SK-N-SH (cell line): ENCODE measurements at regions not wholly inside any gene's neighbourhood (a gene's known extent, or its start where the extent isn't known, plus 50 kb on each side); places are given as distances from the start of the nearest gene placed in this dataset.

Experiments used
- CTCF ChIA-PET: fragments of 300-600, 350-600 bp; formaldehyde crosslinking; extraction: SDS; loops from one replicate; lab custom pipeline; 2021; lab: Yijun Ruan, JAX
- POLR2A ChIA-PET: fragments of 350-600 bp; sonication (Branson Sonifier 250); formaldehyde crosslinking; extraction: SDS; loops from one replicate; lab custom pipeline; 2020; ENCODE audit warnings: antibody characterized with exemption, inconsistent platforms; lab: Yijun Ruan, JAX
- DNase-seq: peaks from one replicate; pipeline ENCODE4 v3.0.0; 2012
- H2AFZ ChIP-seq: fragments of 200-600 bp; sonication (generic); 2 replicates; pipeline ENCODE4 v1.8.1; 2016; ENCODE audit warnings: antibody characterized with exemption, mild to moderate bottlenecking, low read depth
- H3F3A ChIP-seq: fragments of 200-600 bp; sonication (generic); replicated peaks from 2 replicates; pipeline ENCODE3; 2016; ENCODE audit warnings: antibody characterized with exemption, mild to moderate bottlenecking; ENCODE audit not compliant: insufficient read depth
- H3K27ac ChIP-seq, 2 experiments: fragments of 200-500 bp in 1 of 2; fragments of 200-600 bp in 1 of 2; sonication (Bioruptor generic) in 1 of 2; sonication (generic), shearing (Covaris generic) in 1 of 2; 2 replicates each; pipeline versions ENCODE4 v1.5.1 to v1.6.1; 2014 to 2016; ENCODE audit warnings: low read depth in 2 of 2, inconsistent platforms in 1 of 2, low read length in 1 of 2, mild to moderate bottlenecking in 1 of 2, mixed read lengths in 1 of 2
- H3K27me3 ChIP-seq: fragments of 200-600 bp; sonication (generic), shearing (Covaris generic); 2 replicates; pipeline ENCODE4 v1.6.1; 2016; ENCODE audit warnings: mixed run types; ENCODE audit not compliant: insufficient read depth
- H3K36me3 ChIP-seq, 2 experiments: fragments of 200-500 bp in 1 of 2; fragments of 200-600 bp in 1 of 2; sonication (Bioruptor generic) in 1 of 2; sonication (generic) in 1 of 2; replicated peaks in 1 of 2; 2 replicates each; pipeline versions ENCODE3 to v1.5.1; 2014 to 2016; ENCODE audit warnings: low read length in 1 of 2, mild to moderate bottlenecking in 1 of 2; ENCODE audit not compliant: insufficient read depth in 2 of 2, control insufficient read depth in 1 of 2
- H3K4me1 ChIP-seq, 2 experiments: fragments of 200-500 bp in 1 of 2; fragments of 200-600 bp in 1 of 2; sonication (Bioruptor generic) in 1 of 2; sonication (generic), shearing (Covaris generic) in 1 of 2; 2 replicates each; pipeline versions ENCODE4 v1.5.1 to v1.6.1; 2014 to 2016; ENCODE audit warnings: low read depth in 1 of 2, low read length in 1 of 2, mixed run types in 1 of 2; ENCODE audit not compliant: insufficient read depth in 2 of 2, control insufficient read depth in 1 of 2
- H3K4me2 ChIP-seq: fragments of 200-600 bp; sonication (generic), shearing (Covaris generic); 2 replicates; pipeline ENCODE4 v1.6.1; 2017; ENCODE audit warnings: mixed run types
- H3K4me3 ChIP-seq, 2 experiments: fragments of 200-500 bp in 1 of 2; fragments of 200-600 bp in 1 of 2; sonication (Bioruptor generic) in 1 of 2; sonication (generic), shearing (Covaris generic) in 1 of 2; 2 replicates each; pipeline versions ENCODE4 v1.5.1 to v1.8.1; 2014 to 2016; ENCODE audit warnings: low read depth in 2 of 2, inconsistent platforms in 1 of 2, low read length in 1 of 2, mild to moderate bottlenecking in 1 of 2, mixed read lengths in 1 of 2, moderate library complexity in 1 of 2
- H3K79me2 ChIP-seq: fragments of 200-600 bp; sonication (generic); 2 replicates; pipeline ENCODE4 v1.8.1; 2017; ENCODE audit warnings: mild to moderate bottlenecking; ENCODE audit not compliant: insufficient read depth
- H3K9ac ChIP-seq: fragments of 200-600 bp; sonication (generic); 2 replicates; pipeline ENCODE4 v1.6.1; 2017; ENCODE audit warnings: mixed run types
- H3K9me2 ChIP-seq: fragments of 200-600 bp; sonication (generic); 2 replicates; pipeline ENCODE4 v1.6.1; 2017; ENCODE audit warnings: mixed run types
- H3K9me3 ChIP-seq: fragments of 200-600 bp; sonication (generic); 2 replicates; pipeline ENCODE4 v1.6.1; 2017; ENCODE audit warnings: mixed run types, mild to moderate bottlenecking, moderate library complexity
- H4K20me1 ChIP-seq: fragments of 200-600 bp; sonication (generic); 2 replicates; pipeline ENCODE4 v1.6.1; 2017; ENCODE audit warnings: mild to moderate bottlenecking, mixed run types; ENCODE audit not compliant: insufficient read depth
- CHD2 ChIP-seq: fragments of 150-350 bp; IDR thresholded peaks from 2 replicates; pipeline ENCODE4 v1.6.1; 2018; ENCODE audit warnings: low read length; ENCODE audit not compliant: partially characterized antibody
- CTCF ChIP-seq: fragments of 200-600 bp; sonication (generic); IDR thresholded peaks from 2 replicates; pipeline ENCODE4 v1.6.1; 2017; ENCODE audit warnings: antibody characterized with exemption, mild to moderate bottlenecking, moderate library complexity
- ELF1 ChIP-seq: IDR thresholded peaks from 2 replicates; pipeline ENCODE4 v1.4.0; 2012
- EP300 ChIP-seq, 2 experiments: IDR thresholded peaks; 2 replicates each; pipeline versions ENCODE4 v1.4.0 to v1.6.1; 2012; ENCODE audit warnings: borderline replicate concordance in 1 of 2, low read depth in 1 of 2, low read length in 1 of 2
- FOSL2 ChIP-seq: IDR thresholded peaks from 2 replicates; pipeline ENCODE4 v1.4.0; 2012; ENCODE audit warnings: low read depth, mild to moderate bottlenecking, moderate library complexity, borderline replicate concordance
- FOXM1 ChIP-seq: IDR thresholded peaks from 2 replicates; pipeline ENCODE4 v1.4.0; 2012; ENCODE audit warnings: low read depth, mild to moderate bottlenecking
- GABPA ChIP-seq: IDR thresholded peaks from 2 replicates; pipeline ENCODE4 v1.4.0; 2012; ENCODE audit warnings: low read depth, mild to moderate bottlenecking
- GATA2 ChIP-seq: sonication (generic); formaldehyde crosslinking; IDR thresholded peaks from 2 replicates; pipeline ENCODE4 v1.5.0; 2020; ENCODE audit warnings: mild to moderate bottlenecking, missing genetic modification reagents
- IRF3 ChIP-seq: fragments of 150-350 bp; IDR thresholded peaks from 2 replicates; pipeline ENCODE4 v1.6.1; 2016; ENCODE audit warnings: mild to moderate bottlenecking, low read depth, low read length
- JUND ChIP-seq: IDR thresholded peaks from 2 replicates; pipeline ENCODE4 v1.4.0; 2012
- MEF2A ChIP-seq: IDR thresholded peaks from 2 replicates; pipeline ENCODE4 v1.4.0; 2012; ENCODE audit warnings: low read depth, borderline replicate concordance
- NFIC ChIP-seq: IDR thresholded peaks from 2 replicates; pipeline ENCODE4 v1.4.0; 2012; ENCODE audit warnings: borderline replicate concordance
- NRF1 ChIP-seq: IDR thresholded peaks from 2 replicates; pipeline ENCODE4 v1.6.1; 2012; ENCODE audit warnings: low read depth, mild to moderate bottlenecking, low read length
- POLR2AphosphoS5 ChIP-seq: IDR thresholded peaks from 2 replicates; pipeline ENCODE4 v1.6.1; 2012; ENCODE audit warnings: low read depth, low read length
- RAD21 ChIP-seq: IDR thresholded peaks from 2 replicates; pipeline ENCODE4 v1.6.1; 2012; ENCODE audit warnings: mild to moderate bottlenecking, low read length
- RCOR1 ChIP-seq: fragments of 150-350 bp; IDR thresholded peaks from 2 replicates; pipeline ENCODE4 v1.6.1; 2017; ENCODE audit warnings: antibody characterized with exemption, low read length
- RFX5 ChIP-seq: IDR thresholded peaks from 2 replicates; pipeline ENCODE4 v1.6.1; 2012; ENCODE audit warnings: mild to moderate bottlenecking, improper control_type of control experiment, low read length
- RXRA ChIP-seq: IDR thresholded peaks from 2 replicates; pipeline ENCODE4 v1.4.0; 2012; ENCODE audit warnings: low read depth, mild to moderate bottlenecking, borderline replicate concordance
- SMC3 ChIP-seq: IDR thresholded peaks from 2 replicates; pipeline ENCODE4 v1.6.1; 2012; ENCODE audit warnings: low read depth, low read length, improper control_type of control experiment
- TAF1 ChIP-seq: IDR thresholded peaks from 2 replicates; pipeline ENCODE4 v1.6.1; 2012; ENCODE audit warnings: low read depth, mild to moderate bottlenecking, low read length, moderate library complexity, borderline replicate concordance
- TEAD4 ChIP-seq: IDR thresholded peaks from 2 replicates; pipeline ENCODE4 v1.4.0; 2012; ENCODE audit warnings: mild to moderate bottlenecking, borderline replicate concordance; ENCODE audit not compliant: insufficient read depth
- WGBS: methylation state at CpG from one replicate; pipeline ENCODE4 v1.1.6; 2017; ENCODE audit warnings: low lambda C conversion rate; 5-methylcytosine and 5-hydroxymethylcytosine counted together
- TF ChIP-seq, protein P1 (sequence below): IDR thresholded peaks from 2 replicates; pipeline ENCODE4; 2012

GRCh38 chr4:189098932-189099696 is 841.6 kb upstream of the FRG1 start:
- ChIA-PET POLR2A (interaction anchor here (1.6 kb wide), 1 partner anchor 9 kb away, joined by 3 read pairs; no protein-coding TSS in a partner anchor), CTCF (interaction anchor here (0.6 to 1.4 kb wide), 5 partner anchors 9 to 522 kb away, joined by 3 to 5 read pairs (median 3); no protein-coding TSS in a partner anchor)
- H3K36me3 ChIP-seq: no peaks in the 10 kb centered on the region
- DNase-seq: peak; percentile 36
- H4K20me1 ChIP-seq: no peaks in the 10 kb centered on the region
- H3K79me2 ChIP-seq: no peaks in the 10 kb centered on the region
- TF ChIP-seq NRF1: no peak
- peak; percentile 25 for TF ChIP-seq CHD2
- no peak for TF ChIP-seq TEAD4
- no peak for TF ChIP-seq JUND
- no peak for TF ChIP-seq RAD21
- no peak for TF ChIP-seq RXRA
- no peak for TF ChIP-seq SMC3
- no peak for TF ChIP-seq ELF1
- peak; percentile 25; the same call in 1 of the 2 replicates for TF ChIP-seq RCOR1
- peak in 1 of 2 experiments; percentile 58; a peak in 1 of 4 replicates for TF ChIP-seq EP300 (IDR thresholded peaks at IDR 0.05; ENCODE audit: borderline replicate concordance in 1 of 2, low read depth in 1 of 2, low read length in 1 of 2)
- TF ChIP-seq NFIC: no peak
- TF ChIP-seq, protein P1, sequence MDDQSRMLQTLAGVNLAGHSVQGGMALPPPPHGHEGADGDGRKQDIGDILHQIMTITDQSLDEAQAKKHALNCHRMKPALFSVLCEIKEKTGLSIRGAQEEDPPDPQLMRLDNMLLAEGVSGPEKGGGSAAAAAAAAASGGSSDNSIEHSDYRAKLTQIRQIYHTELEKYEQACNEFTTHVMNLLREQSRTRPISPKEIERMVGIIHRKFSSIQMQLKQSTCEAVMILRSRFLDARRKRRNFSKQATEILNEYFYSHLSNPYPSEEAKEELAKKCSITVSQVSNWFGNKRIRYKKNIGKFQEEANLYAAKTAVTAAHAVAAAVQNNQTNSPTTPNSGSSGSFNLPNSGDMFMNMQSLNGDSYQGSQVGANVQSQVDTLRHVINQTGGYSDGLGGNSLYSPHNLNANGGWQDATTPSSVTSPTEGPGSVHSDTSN: no peak
- no peaks in the 10 kb centered on the region for H3K9me2 ChIP-seq
- no peak overlapping the region for H3K9ac ChIP-seq
- no peaks in the 10 kb centered on the region for H3K27me3 ChIP-seq
- no peaks in the 10 kb centered on the region for H3K9me3 ChIP-seq
- H3K4me1 ChIP-seq: no peaks in the 10 kb centered on the region; a peak in 1 of 4 replicates
- H2AFZ ChIP-seq: no peak overlapping the region
- H3K4me2 ChIP-seq: no peak overlapping the region
- H3K27ac ChIP-seq: peak overlapping the region in 1 of 2 experiments; percentile 14; a peak in 1 of 4 replicates
- no peak overlapping the region for H3K4me3 ChIP-seq
- 38% methylated on average over 16 of the region's 16 CpGs for WGBS
- H3F3A ChIP-seq: no peaks in the 10 kb centered on the region

DNA sequence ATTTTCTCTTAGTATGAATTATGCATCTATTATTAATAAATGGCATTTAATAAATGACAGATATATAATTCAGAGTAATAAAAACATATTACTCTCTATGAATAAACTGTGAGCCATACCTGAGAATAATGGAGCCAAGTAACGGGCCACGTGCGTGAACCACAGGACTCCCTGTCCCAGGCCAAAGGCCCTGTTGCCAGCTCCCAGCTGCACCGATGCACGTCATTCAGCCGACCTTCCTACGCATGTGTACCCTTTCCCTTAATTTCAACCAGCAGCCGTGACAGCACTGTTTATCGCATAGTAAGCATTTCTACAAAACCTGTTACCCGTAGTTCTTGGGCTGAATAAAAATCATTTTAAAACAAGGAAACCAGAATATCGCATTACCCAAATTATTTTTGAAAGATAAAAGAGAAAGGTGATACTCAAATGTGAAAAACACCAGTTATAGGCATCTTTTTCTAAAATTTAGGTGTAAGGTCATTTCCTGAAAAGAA is 827.2 kb upstream of the FRG1 start:
- Histone ChIP-seq H3K9me3 (no peaks in the 10 kb centered on the region), H3K4me1 (no peaks in the 10 kb centered on the region), H3K36me3 (no peaks in the 10 kb centered on the region), H4K20me1 (no peaks in the 10 kb centered on the region), H3K4me3 (no peak overlapping the region), H3K9me2 (no peaks in the 10 kb centered on the region), H3K79me2 (no peaks in the 10 kb centered on the region), H3F3A (no peaks in the 10 kb centered on the region), H2AFZ (no peak overlapping the region), H3K27ac (no peak overlapping the region), H3K4me2 (no peak overlapping the region), H3K27me3 (no peaks in the 10 kb centered on the region), H3K9ac (no peak overlapping the region)
- 63% methylated on average over 11 of the region's 11 CpGs for WGBS
- DNase-seq: no peak
- TF ChIP-seq RAD21: no peak
- no peak for TF ChIP-seq RCOR1
- TF ChIP-seq MEF2A: no peak
- TF ChIP-seq RFX5: no peak
- TF ChIP-seq FOXM1: no peak
- no peak for TF ChIP-seq CTCF
- TF ChIP-seq GABPA: no peak
- TF ChIP-seq FOSL2: no peak
- TF ChIP-seq POLR2AphosphoS5: no peak
- no peak for TF ChIP-seq NFIC
- no peak for TF ChIP-seq TAF1
- TF ChIP-seq SMC3: no peak
- TF ChIP-seq ELF1: no peak
- no peak for TF ChIP-seq IRF3
- no peak for TF ChIP-seq GATA2
- POLR2A ChIA-PET: no interaction called here
- CTCF ChIA-PET: no interaction called here
